DND-41 (cell line): ENCODE measurements at regions not wholly inside any gene's neighbourhood (a gene's known extent, or its start where the extent isn't known, plus 50 kb on each side); places are given as distances from the start of the nearest gene placed in this dataset.

ENCODE experiments used
- ATAC-seq: fragments of 200-7000 bp; cut with Tn5 transposase; 3 replicates; pipeline ENCODE4 v1.9.1; 2021; ENCODE audit warnings: low read depth; ENCODE audit not compliant: insufficient read depth
- DNase-seq: peaks from one replicate; pipeline ENCODE4 v3.0.0-alpha.2; 2020
- H2AFZ ChIP-seq: 2 replicates; pipeline ENCODE4 v1.6.0; 2012; ENCODE audit warnings: low read depth, low read length
- H3K27ac ChIP-seq: 2 replicates; pipeline ENCODE4 v1.5.1; 2012; ENCODE audit warnings: low read length, inconsistent platforms
- H3K27me3 ChIP-seq: fragments of 200-600 bp; sonication (generic); 2 replicates; pipeline ENCODE4 v1.6.0; 2012; ENCODE audit warnings: low read length, mild to moderate bottlenecking, inconsistent platforms; ENCODE audit not compliant: insufficient read depth, poor library complexity
- H3K36me3 ChIP-seq: 2 replicates; pipeline ENCODE4 v1.5.1; 2012; ENCODE audit warnings: low read length, inconsistent platforms; ENCODE audit not compliant: insufficient read depth
- H3K4me1 ChIP-seq: 2 replicates; pipeline ENCODE4 v1.5.1; 2012; ENCODE audit warnings: mild to moderate bottlenecking, low read length; ENCODE audit not compliant: insufficient read depth
- H3K4me2 ChIP-seq: 2 replicates; pipeline ENCODE4 v1.6.0; 2012; ENCODE audit warnings: mild to moderate bottlenecking, moderate library complexity, low read length, inconsistent platforms; ENCODE audit not compliant: insufficient read depth
- H3K4me3 ChIP-seq, 2 experiments: fragments of 200-600 bp in 1 of 2; shearing (Covaris generic) in 1 of 2; 2 replicates each; pipeline ENCODE4 v1.5.1; 2012 to 2016; ENCODE audit warnings: inconsistent platforms in 2 of 2, low read length in 2 of 2, mild to moderate bottlenecking in 2 of 2, low read depth in 1 of 2, moderate library complexity in 1 of 2
- H3K79me2 ChIP-seq: 2 replicates; pipeline ENCODE4 v1.6.0; 2012; ENCODE audit warnings: low read length, inconsistent platforms; ENCODE audit not compliant: insufficient read depth
- H3K9ac ChIP-seq: 2 replicates; pipeline ENCODE4 v1.6.0; 2012; ENCODE audit warnings: low read depth, mild to moderate bottlenecking, inconsistent platforms, low read length, moderate library complexity
- H3K9me3 ChIP-seq: 2 replicates; pipeline ENCODE4 v1.5.1; 2012; ENCODE audit warnings: low read length, moderate library complexity, mild to moderate bottlenecking, inconsistent platforms; ENCODE audit not compliant: insufficient read depth, severe bottlenecking
- H4K20me1 ChIP-seq: 2 replicates; pipeline ENCODE4 v1.6.0; 2012; ENCODE audit warnings: low read length; ENCODE audit not compliant: insufficient read depth
- CTCF ChIP-seq: IDR thresholded peaks from 2 replicates; pipeline ENCODE4 v1.5.1; 2012; ENCODE audit warnings: borderline replicate concordance, low read length, moderate library complexity, mild to moderate bottlenecking; ENCODE audit not compliant: poor library complexity, severe bottlenecking; ENCODE audit errors: extremely low read depth
- EZH2 ChIP-seq: IDR thresholded peaks from 3 replicates; pipeline ENCODE4 v1.6.1; 2012; ENCODE audit warnings: borderline replicate concordance, low read depth, mild to moderate bottlenecking, moderate library complexity, low read length, inconsistent platforms; ENCODE audit not compliant: severe bottlenecking

DNA sequence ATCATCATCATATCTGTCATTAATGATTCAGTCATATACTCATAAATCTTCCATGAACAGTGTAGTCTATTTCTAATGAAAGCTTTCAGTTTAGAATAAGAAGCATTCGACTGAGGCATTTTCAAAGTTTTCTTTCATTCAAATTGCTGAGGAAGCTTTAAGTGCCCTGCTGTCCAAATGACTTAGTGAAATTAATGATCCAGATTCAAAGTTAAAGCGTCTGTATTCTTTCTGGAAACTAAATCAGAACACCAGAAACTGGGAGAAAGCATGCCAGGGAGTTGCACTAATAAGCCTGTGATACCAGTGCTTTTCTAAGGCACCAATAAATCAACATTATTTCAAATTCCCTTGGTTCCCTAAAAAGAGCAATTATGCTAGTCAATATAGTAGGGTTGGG is 367.8 kb upstream of the ANO5 start:
- no peak for TF ChIP-seq CTCF
- TF ChIP-seq EZH2 = no peak
- no peak for ATAC-seq
- H3K79me2 ChIP-seq = no peaks in the 10 kb centered on the region

DNA sequence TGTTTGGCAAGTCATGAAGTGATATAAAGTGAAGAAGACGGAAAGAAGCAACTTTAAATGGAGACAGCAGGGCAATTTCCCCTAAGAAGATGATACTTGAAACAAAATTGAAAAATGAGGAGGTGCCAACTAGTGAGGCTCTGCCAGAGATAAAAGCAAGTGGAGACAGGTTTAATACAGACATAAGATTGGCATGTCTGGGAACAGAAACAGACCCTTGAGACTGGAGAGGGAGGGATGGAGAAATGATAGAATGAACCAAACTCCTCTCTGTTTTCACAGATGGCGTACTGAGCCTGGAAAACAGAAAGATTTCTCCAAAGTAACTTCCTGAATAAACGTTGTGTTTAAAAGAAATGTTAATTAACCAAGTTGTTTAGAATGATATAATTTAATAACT is 354.5 kb upstream of the ANO5 start:
- Histone ChIP-seq H3K9me3 (no peaks in the 10 kb centered on the region), H4K20me1 (no peaks in the 10 kb centered on the region), H3K79me2 (no peaks in the 10 kb centered on the region), H3K27me3 (no peaks in the 10 kb centered on the region), H3K4me1 (no peaks in the 10 kb centered on the region), H3K4me2 (no peak overlapping the region), H3K4me3 (no peak overlapping the region), H3K36me3 (no peaks in the 10 kb centered on the region), H3K9ac (no peak overlapping the region), H2AFZ (no peak overlapping the region), H3K27ac (no peak overlapping the region)
- DNase-seq = no peak
- TF ChIP-seq EZH2 (no peak), CTCF (no peak)
- ATAC-seq = no peak

More for the DNA sequence above, 367.8 kb upstream of the ANO5 start:
- Histone ChIP-seq H3K27ac (no peak overlapping the region), H3K36me3 (no peaks in the 10 kb centered on the region), H3K4me2 (no peak overlapping the region), H3K9me3 (no peaks in the 10 kb centered on the region), H4K20me1 (no peaks in the 10 kb centered on the region), H3K9ac (no peak overlapping the region), H3K27me3 (no peaks in the 10 kb centered on the region), H3K4me3 (no peak overlapping the region), H2AFZ (no peak overlapping the region), H3K4me1 (no peaks in the 10 kb centered on the region)
- no peak for DNase-seq

DNA sequence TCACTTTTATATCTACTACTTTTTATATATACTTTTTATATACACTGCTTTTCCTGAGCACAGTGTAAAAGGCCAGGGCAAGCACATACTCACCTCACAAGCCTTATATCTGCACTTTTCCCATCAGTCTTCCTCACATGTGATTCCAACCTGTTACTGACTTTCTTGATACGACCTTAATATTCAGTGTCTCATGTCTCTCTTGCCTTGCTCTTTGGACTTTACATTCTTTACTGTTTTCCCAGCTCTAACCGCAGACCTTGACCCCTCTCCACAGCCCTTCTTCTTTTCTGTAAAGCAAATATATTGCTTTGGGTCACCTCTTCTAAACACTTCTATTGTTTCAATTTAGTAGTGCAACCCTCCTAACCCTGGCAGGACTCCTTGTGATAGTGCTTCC is 353.1 kb upstream of the ANO5 start:
- H3K27me3 ChIP-seq = no peaks in the 10 kb centered on the region
- H3K36me3 ChIP-seq = no peaks in the 10 kb centered on the region
- no peak overlapping the region for H3K27ac ChIP-seq
- H3K79me2 ChIP-seq = no peaks in the 10 kb centered on the region
- no peak overlapping the region for H2AFZ ChIP-seq
- no peaks in the 10 kb centered on the region for H3K4me1 ChIP-seq
- no peak overlapping the region for H3K4me2 ChIP-seq
- TF ChIP-seq EZH2 = no peak
- no peak for TF ChIP-seq CTCF
- H3K9me3 ChIP-seq = no peaks in the 10 kb centered on the region
- no peak for DNase-seq
- H3K4me3 ChIP-seq = no peak overlapping the region
- ATAC-seq = no peak
- H3K9ac ChIP-seq = no peak overlapping the region
- H4K20me1 ChIP-seq = no peaks in the 10 kb centered on the region

- ATAC-seq = no peak
- TF ChIP-seq EZH2 = no peak
- TF ChIP-seq CTCF = no peak
- H3K9ac ChIP-seq = no peak overlapping the region
- H4K20me1 ChIP-seq = no peaks in the 10 kb centered on the region
- H3K4me2 ChIP-seq = no peak overlapping the region
- H3K27ac ChIP-seq = no peak overlapping the region
- no peaks in the 10 kb centered on the region for H3K9me3 ChIP-seq
- no peak overlapping the region for H2AFZ ChIP-seq
- no peaks in the 10 kb centered on the region for H3K27me3 ChIP-seq
- H3K4me1 ChIP-seq = no peaks in the 10 kb centered on the region
- H3K79me2 ChIP-seq = no peaks in the 10 kb centered on the region
- no peaks in the 10 kb centered on the region for H3K36me3 ChIP-seq
- no peak overlapping the region for H3K4me3 ChIP-seq
- no peak for DNase-seq
These were observed 331.6 kb upstream of the ANO5 start for GRCh38 chr11:21861314-21861713.
